GM23248 (cell line): ENCODE measurements at regions not wholly inside any gene's neighbourhood (a gene's known extent, or its start where the extent isn't known, plus 50 kb on each side); places are given as distances from the start of the nearest gene placed in this dataset.

ENCODE experiments used
- EZH2 ChIP-seq: fragments of 200-600 bp; sonication (generic); IDR thresholded peaks from 2 replicates; pipeline ENCODE4 v1.6.1; 2018; ENCODE audit warnings: antibody characterized with exemption, mild to moderate bottlenecking; ENCODE audit not compliant: insufficient read depth, poor library complexity, severe bottlenecking
- EZH2phosphoT487 ChIP-seq: fragments of 200-600 bp; sonication (generic); IDR thresholded peaks from 2 replicates; pipeline ENCODE4 v1.6.1; 2018; ENCODE audit warnings: antibody characterized with exemption, moderate library complexity, mild to moderate bottlenecking, low read depth; ENCODE audit not compliant: insufficient read depth

GRCh38 chr20:23234311-23235078, 116.1 kb upstream of the NXT1 start:
- TF ChIP-seq EZH2 (no peak), EZH2phosphoT487 (no peak)
